ENCODE measurements at regions not wholly inside any gene's neighbourhood (a gene's known extent, or its start where the extent isn't known, plus 50 kb on each side); places are given as distances from the start of the nearest gene placed in this dataset.

- no peak for TF ChIP-seq PATZ1 (CRISPR knock-in tag; IDR thresholded peaks at IDR 0.05; ENCODE audit: borderline replicate concordance)
Observed at GRCh38 chr18:61047794-61048193, 285.4 kb upstream of the CDH20 start (continued).

- no peak for TF ChIP-seq TCF4 (CRISPR knock-in tag; IDR thresholded peaks at IDR 0.05; ENCODE audit: borderline replicate concordance)
- TF ChIP-seq TOX (CRISPR knock-in tag; IDR thresholded peaks at IDR 0.05; ENCODE audit: borderline replicate concordance): no peak
- TF ChIP-seq ZNF8 (CRISPR knock-in tag; IDR thresholded peaks at IDR 0.05): no peak
- no peak for TF ChIP-seq CSDC2 (CRISPR knock-in tag; IDR thresholded peaks at IDR 0.05)
- no peak for TF ChIP-seq CREB5 (CRISPR knock-in tag; IDR thresholded peaks at IDR 0.05; ENCODE audit: low read depth)
- TF ChIP-seq PPARA (CRISPR knock-in tag; IDR thresholded peaks at IDR 0.05; ENCODE audit: borderline replicate concordance): no peak
- no peak for TF ChIP-seq BACH2 (CRISPR knock-in tag; IDR thresholded peaks at IDR 0.05; ENCODE audit: borderline replicate concordance)
- no peak for TF ChIP-seq OSR1 (CRISPR knock-in tag; IDR thresholded peaks at IDR 0.05)
- no peak for TF ChIP-seq ZFP3 (CRISPR knock-in tag; IDR thresholded peaks at IDR 0.05)
- TF ChIP-seq PATZ1 (CRISPR knock-in tag; IDR thresholded peaks at IDR 0.05; ENCODE audit: borderline replicate concordance): no peak
- no peak for TF ChIP-seq TSHZ2 (CRISPR knock-in tag; IDR thresholded peaks at IDR 0.05)
- no peak for TF ChIP-seq SNAI2 (CRISPR knock-in tag; IDR thresholded peaks at IDR 0.05)
- TF ChIP-seq ESRRG (CRISPR knock-in tag; IDR thresholded peaks at IDR 0.05): no peak
- TF ChIP-seq ISL1 (CRISPR knock-in tag; IDR thresholded peaks at IDR 0.05): no peak
- no peak for TF ChIP-seq GLIS3 (CRISPR knock-in tag; IDR thresholded peaks at IDR 0.05)
- TF ChIP-seq ARNTL (CRISPR knock-in tag; IDR thresholded peaks at IDR 0.05; ENCODE audit: borderline replicate concordance, low read depth): no peak
- no peak for TF ChIP-seq ZC3H10 (CRISPR knock-in tag; IDR thresholded peaks at IDR 0.05)
- TF ChIP-seq ZNF70 (CRISPR knock-in tag; IDR thresholded peaks at IDR 0.05): no peak
- no peak for ATAC-seq
Observed at GRCh38 chr18:61057443-61057842, 275.8 kb upstream of the CDH20 start.

DNA sequence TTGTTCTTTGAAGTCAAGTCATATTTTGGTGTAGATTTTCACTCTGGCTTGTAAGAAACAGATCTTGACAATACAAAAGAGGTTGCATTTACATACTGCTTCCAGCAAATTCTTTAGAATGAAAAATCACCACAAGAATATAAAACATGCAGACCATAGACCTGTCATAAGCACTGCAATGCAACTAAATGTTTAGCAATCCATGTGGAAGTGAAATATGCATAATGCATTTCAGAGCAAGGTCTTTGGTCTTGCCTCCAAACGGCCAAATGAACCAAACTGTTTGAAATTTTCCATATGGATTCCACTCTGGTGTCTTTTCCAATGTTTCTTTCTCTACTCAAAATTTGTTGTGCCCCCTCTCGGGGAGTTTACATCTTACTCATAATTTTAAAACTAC is 271.0 kb upstream of the CDH20 start:
- no peak for ATAC-seq
- TF ChIP-seq SNAI2 (CRISPR knock-in tag; IDR thresholded peaks at IDR 0.05): no peak
- TF ChIP-seq ZFP3 (CRISPR knock-in tag; IDR thresholded peaks at IDR 0.05): no peak
- no peak for TF ChIP-seq RARB (CRISPR knock-in tag; IDR thresholded peaks at IDR 0.05)
- TF ChIP-seq POU6F1 (CRISPR knock-in tag; IDR thresholded peaks at IDR 0.05; ENCODE audit: borderline replicate concordance, low read depth): no peak
- no peak for TF ChIP-seq ESRRG (CRISPR knock-in tag; IDR thresholded peaks at IDR 0.05)
- TF ChIP-seq CREB5 (CRISPR knock-in tag; IDR thresholded peaks at IDR 0.05; ENCODE audit: low read depth): no peak
- TF ChIP-seq CSDC2 (CRISPR knock-in tag; IDR thresholded peaks at IDR 0.05): no peak
- no peak for TF ChIP-seq ISL1 (CRISPR knock-in tag; IDR thresholded peaks at IDR 0.05)
- TF ChIP-seq ZNF8 (CRISPR knock-in tag; IDR thresholded peaks at IDR 0.05): no peak
- no peak for TF ChIP-seq PATZ1 (CRISPR knock-in tag; IDR thresholded peaks at IDR 0.05; ENCODE audit: borderline replicate concordance)
- TF ChIP-seq ARNTL (CRISPR knock-in tag; IDR thresholded peaks at IDR 0.05; ENCODE audit: borderline replicate concordance, low read depth): no peak
- no peak for TF ChIP-seq ZC3H10 (CRISPR knock-in tag; IDR thresholded peaks at IDR 0.05)
- no peak for TF ChIP-seq TSHZ2 (CRISPR knock-in tag; IDR thresholded peaks at IDR 0.05)
- TF ChIP-seq BACH2 (CRISPR knock-in tag; IDR thresholded peaks at IDR 0.05; ENCODE audit: borderline replicate concordance): no peak
- TF ChIP-seq TOX (CRISPR knock-in tag; IDR thresholded peaks at IDR 0.05; ENCODE audit: borderline replicate concordance): no peak
- TF ChIP-seq ZFP30 (CRISPR knock-in tag; IDR thresholded peaks at IDR 0.05): no peak
- TF ChIP-seq PPARA (CRISPR knock-in tag; IDR thresholded peaks at IDR 0.05; ENCODE audit: borderline replicate concordance): no peak

All from SK-N-SH treated with all-trans-retinoic acid at 6 μM for 48 hours (cell line).